NCI-H510A (cell line): ENCODE measurements at regions not wholly inside any gene's neighbourhood (a gene's known extent, or its start where the extent isn't known, plus 50 kb on each side); places are given as distances from the start of the nearest gene placed in this dataset.
A peak's percentile ranks its signal among the peaks of the same experiment; 100 is the strongest.
"Not testable (repeated sequence)": the region's sequence is repeated elsewhere in the genome, so short reads cannot be mapped to it uniquely, and the experiment has no call there.

Experiments used
- DNase-seq: peaks from one replicate; lab custom pipeline; 2025; lab: John Stamatoyannopoulos, UW

- DNase-seq, result not testable (repeated sequence)
Measured at GRCh38 chr20:11513241-11513745, 404.4 kb upstream of the BTBD3 start.

GRCh38 chr20:11516448-11516847 is 401.2 kb upstream of the BTBD3 start:
- DNase-seq, result no peak

- DNase-seq, result no peak
Measured at GRCh38 chr20:11520596-11520995, 397.1 kb upstream of the BTBD3 start.

- no peak for DNase-seq
Measured at GRCh38 chr20:11521476-11522365, 396.0 kb upstream of the BTBD3 start.

- DNase-seq, result no peak
Measured at GRCh38 chr20:11522366-11522741, 395.3 kb upstream of the BTBD3 start.

- DNase-seq, result no peak
Measured at GRCh38 chr20:11529047-11529446, 388.6 kb upstream of the BTBD3 start.

- DNase-seq, result no peak
Measured at GRCh38 chr20:11537032-11537431, 380.7 kb upstream of the BTBD3 start.

- no peak for DNase-seq
Measured at GRCh38 chr20:11539450-11539849, 378.2 kb upstream of the BTBD3 start.

GRCh38 chr20:11540558-11540957 is 377.1 kb upstream of the BTBD3 start:
- DNase-seq, result no peak

- DNase-seq, result no peak
Measured at GRCh38 chr20:11542645-11543044, 375.0 kb upstream of the BTBD3 start.

- peak; percentile 10 for DNase-seq
Measured at GRCh38 chr20:11544029-11544678, 373.5 kb upstream of the BTBD3 start.

- DNase-seq, result no peak
Measured at GRCh38 chr20:11546939-11547338, 370.8 kb upstream of the BTBD3 start.

GRCh38 chr20:11549172-11550103 is 368.3 kb upstream of the BTBD3 start:
- no peak for DNase-seq

GRCh38 chr20:11550657-11551338 is 366.9 kb upstream of the BTBD3 start:
- no peak for DNase-seq

GRCh38 chr20:11551479-11551878 is 366.2 kb upstream of the BTBD3 start:
- no peak for DNase-seq

GRCh38 chr20:11553603-11554002 is 364.1 kb upstream of the BTBD3 start:
- DNase-seq, result no peak

GRCh38 chr20:11555510-11555909 is 362.2 kb upstream of the BTBD3 start:
- no peak for DNase-seq

GRCh38 chr20:11556410-11556809 is 361.3 kb upstream of the BTBD3 start:
- peak; percentile 6 for DNase-seq

- DNase-seq, result no peak
Measured at GRCh38 chr20:11564491-11564890, 353.2 kb upstream of the BTBD3 start.

- no peak for DNase-seq
Measured at GRCh38 chr20:11569163-11569562, 348.5 kb upstream of the BTBD3 start.

- no peak for DNase-seq
Measured at GRCh38 chr20:11573507-11573906, 344.2 kb upstream of the BTBD3 start.

- no peak for DNase-seq
Measured at GRCh38 chr20:11581271-11581670, 336.4 kb upstream of the BTBD3 start.
